Embryonic facial prominence (tissue), 1 donor: ENCODE measurements at regions not wholly inside any gene's neighbourhood (a gene's known extent, or its start where the extent isn't known, plus 50 kb on each side); places are given as distances from the start of the nearest gene placed in this dataset.

Source experiments
- DNase-seq: peaks from one replicate; pipeline ENCODE4 v3.0.0-alpha.2; 2016; ENCODE audit errors: extremely low spot score

DNA sequence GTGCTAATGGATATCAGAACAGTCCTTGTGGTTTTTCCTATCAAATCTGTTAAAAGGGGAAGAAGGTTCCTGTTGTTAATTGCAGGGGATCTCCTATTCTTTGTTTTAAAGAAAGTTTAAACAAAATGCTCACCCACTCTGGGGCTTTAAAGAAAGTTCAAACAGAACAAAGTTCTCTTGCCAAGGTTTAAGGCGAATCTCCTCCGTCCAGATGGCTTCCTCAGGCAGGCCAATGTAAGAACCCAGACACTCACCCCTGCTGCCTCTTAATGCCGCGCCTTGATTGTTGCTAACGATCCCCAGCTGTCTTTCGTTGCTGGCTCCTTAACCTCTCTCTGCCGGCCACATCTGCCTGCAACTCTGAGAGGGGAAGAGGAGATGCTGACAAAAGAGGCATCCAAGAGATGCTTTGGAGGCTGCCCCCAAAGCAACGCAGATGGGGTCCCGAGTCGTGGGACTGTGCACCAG, 235.0 kb upstream of the PRDM1 start:
- no peak for DNase-seq

- no peak for DNase-seq
Observed at GRCh38 chr6:105850261-105851112, 235.6 kb upstream of the PRDM1 start.

- no peak for DNase-seq
Observed at GRCh38 chr6:105849746-105850145, 236.4 kb upstream of the PRDM1 start.

- DNase-seq, result no peak
Observed at GRCh38 chr6:105847433-105847832, 238.7 kb upstream of the PRDM1 start.

GRCh38 chr6:105844275-105844883, 241.8 kb upstream of the PRDM1 start:
- no peak for DNase-seq

DNA sequence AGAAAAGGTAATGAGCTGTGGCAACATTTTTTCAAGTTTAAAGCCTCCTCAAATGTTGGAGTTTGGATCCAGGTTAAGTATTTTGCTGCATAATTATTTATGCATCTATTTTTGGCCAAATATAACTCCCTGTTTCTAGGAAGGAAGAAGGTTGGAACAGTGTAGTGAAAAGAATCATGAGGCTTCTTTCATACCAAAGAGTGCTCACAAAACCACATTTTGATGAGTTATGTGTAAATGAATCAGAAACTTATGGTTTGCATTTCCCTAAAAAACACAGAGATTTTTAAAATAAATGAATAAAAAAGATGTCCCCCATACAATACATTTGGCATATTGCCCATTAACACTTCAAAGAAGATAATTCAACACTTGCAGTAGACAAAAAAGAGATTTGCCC, 246.9 kb upstream of the PRDM1 start:
- DNase-seq, result no peak

GRCh38 chr6:105838171-105838570, 248.0 kb upstream of the PRDM1 start:
- DNase-seq, result no peak

- no peak for DNase-seq
Observed at GRCh38 chr6:105836889-105837288, 249.2 kb upstream of the PRDM1 start.

DNA sequence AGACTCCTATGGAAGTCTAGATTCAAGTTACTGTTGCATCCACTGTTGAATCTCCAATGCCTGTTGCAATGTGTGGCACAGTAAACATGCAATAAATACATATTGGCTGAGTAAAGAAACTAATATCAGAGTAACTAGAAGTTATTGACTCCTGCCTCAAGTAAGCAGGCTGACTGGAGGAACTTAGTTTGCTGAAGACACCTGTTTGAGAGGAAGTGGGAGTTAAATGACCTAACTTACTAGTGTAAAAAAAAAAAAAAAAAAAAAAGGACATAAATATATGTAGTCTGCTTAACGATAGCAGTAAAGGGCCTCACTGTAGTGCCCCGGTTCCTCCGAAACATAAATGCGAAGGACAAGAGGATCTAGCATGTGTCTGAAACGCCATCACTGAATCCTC, 249.8 kb upstream of the PRDM1 start:
- no peak for DNase-seq

DNA sequence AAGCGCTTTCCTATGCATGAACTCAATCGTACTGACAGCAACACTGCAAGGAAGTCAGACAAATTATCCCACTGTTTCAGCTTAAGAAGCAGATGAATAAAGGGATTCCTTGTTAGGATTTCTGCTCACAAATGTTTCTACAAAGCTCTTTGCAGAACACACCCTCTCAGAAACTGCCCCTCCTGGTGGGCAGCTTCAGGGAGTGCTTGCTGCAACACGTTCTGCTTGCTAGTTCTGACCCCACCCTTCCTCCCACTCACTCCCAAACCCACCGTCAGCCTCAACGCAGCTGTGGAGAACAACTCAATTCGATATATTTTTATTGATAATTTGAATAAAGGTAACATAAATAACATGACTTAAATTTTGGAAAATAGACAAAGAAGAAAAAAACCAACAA, 250.8 kb upstream of the PRDM1 start:
- DNase-seq, result no peak

GRCh38 chr6:105833959-105834947, 251.9 kb upstream of the PRDM1 start:
- DNase-seq, result no peak

DNA sequence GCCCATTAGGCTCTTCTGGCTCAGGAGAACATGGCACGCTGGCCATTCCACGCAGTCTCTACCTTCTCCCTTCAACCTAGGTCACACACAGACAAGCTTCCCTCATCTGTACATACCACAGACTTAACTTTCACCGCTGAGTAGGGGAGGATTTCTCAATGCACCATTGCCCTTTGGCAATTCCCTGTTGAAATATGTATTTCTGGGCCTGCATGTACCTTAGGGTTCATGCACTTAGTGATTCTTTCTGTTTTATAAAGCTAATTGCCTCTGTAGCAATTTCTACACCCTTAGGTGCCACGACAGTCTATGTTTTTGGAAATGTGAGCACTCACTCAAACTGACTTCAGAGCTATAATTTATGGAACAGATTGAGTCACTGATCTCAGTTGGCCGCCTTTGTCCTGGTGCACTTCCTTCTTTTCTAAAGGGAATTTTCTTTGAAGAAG, 253.8 kb upstream of the PRDM1 start:
- DNase-seq, result no peak

DNA sequence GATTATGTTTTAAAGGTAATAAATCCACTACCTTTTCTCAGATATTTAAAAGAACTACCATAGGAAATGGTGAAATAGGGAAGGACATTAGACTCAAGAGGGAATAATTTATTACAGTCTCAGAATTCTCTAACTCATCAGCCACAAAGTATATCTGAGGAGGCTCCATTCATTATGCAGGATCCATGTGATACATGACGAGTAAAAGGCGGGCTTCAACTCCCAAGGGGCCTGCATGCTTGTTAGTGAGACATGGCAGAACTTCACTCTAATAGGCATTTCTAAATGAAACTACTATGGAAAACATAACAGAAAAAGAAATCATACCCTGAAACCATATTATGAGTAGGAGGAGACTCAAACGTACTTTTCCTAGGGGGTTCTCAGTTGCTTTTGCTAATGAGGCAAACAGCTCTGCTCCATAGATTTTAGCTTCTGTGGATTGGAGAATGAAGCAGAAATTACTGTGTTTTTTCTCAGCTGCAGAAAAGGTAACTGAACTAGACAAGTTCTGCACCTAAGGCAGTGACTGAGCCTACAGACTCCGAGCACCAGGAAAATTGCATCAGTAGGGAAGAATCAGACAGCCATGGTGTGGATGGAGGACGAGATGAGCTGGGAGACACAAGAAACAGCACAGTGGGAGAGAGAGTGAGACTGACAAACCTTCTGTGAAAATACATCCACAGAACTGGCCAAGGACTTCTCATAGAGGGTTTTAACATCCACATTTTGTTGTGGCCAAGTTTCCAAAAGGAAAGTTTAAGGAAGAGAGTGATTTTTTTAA, 254.6 kb upstream of the PRDM1 start:
- no peak for DNase-seq

DNA sequence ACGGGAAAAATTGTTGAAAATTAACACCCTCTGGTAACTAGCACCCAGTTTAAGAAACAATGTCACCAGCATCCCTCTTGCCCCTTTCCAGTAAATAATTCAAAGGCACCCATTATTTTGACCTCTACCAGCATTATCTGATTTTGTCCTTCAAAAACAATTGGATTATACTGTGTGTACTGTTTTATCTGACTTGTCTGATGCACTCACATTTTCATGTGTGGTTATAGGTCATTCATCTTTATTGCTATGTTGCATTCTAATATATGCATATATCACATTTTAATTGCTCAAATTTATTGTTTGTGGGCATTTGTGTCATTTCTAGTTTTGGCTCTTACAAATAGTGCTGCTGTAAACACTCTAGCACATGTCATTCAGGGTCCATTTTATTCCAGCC, 260.9 kb upstream of the PRDM1 start:
- DNase-seq, result no peak

DNA sequence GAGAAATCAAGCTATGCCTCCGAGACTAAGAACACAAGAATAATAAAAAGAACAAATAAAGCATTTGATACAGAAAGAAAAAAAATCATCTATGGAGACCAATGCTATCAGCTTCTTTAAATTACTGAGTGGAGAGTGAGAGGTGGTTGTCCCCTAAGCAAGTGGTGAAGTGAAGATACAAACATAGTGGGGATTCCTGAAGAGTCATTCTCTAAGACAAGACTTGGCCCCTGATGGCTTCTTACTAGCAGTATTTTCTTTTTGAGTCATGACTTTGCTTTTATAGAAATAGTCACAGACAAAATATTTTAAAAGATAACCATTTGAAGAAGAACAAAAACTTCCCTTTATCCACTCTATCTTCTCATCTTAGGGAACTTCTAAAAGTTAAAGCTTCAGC, 261.4 kb upstream of the PRDM1 start:
- DNase-seq, result no peak

GRCh38 chr6:105821777-105822176, 264.4 kb upstream of the PRDM1 start:
- DNase-seq, result no peak

DNA sequence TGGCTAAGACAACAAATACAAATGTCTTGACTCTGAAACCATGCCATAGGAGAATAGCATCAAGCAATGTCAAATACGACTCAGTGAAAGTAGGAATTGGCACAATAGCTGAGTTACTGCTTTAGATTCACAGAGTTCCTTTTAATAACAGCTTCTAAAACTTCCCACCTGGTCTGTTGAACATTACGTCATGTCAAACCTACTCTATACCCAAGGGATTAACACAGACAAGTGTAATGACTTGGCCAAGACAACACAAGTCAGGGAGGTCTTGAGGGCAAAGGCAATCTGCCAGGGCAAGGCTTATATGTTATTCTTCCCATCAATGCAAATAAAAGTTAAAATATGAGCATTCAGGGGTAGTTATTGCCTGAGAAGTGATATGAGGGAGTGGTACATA, 265.1 kb upstream of the PRDM1 start:
- DNase-seq, result no peak

GRCh38 chr6:105819745-105820144, 266.4 kb upstream of the PRDM1 start:
- DNase-seq, result no peak

DNA sequence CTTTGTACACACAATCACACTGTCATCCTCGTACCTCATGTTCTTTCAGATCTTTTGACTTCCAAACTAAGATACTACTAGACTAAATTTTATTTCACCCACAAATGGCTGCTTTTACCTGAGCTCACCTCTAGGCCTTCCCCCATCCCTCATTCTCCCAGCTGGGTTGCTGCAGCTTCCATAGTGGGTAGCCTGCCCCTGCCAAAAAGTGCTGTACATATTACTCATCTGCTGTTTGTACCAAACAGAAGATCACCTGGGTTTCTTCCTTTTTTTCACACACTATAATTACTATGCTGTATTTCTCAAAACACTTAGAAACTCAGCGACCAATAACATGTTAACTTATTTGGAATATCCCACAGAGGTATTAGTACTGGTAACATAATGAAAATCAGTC, 267.6 kb upstream of the PRDM1 start:
- no peak for DNase-seq

DNA sequence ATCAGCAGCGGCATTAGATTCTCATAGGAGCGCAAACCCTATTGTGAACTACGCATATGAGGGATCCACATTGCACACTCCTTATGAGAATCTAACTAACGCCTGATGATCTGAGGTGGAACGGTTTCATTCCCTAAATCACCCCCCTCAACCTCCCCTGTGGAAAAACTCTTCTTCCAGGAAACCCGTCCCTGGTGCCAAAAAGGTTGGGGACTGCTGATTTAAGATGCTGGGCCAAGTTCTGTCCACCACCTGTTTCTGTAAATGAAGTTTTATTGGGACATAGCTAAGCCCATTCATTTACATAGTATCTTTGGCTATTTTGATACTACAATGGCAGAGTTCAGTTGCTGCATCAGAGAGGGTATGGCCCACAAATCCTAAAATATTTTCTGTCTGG, 268.2 kb upstream of the PRDM1 start:
- no peak for DNase-seq

DNA sequence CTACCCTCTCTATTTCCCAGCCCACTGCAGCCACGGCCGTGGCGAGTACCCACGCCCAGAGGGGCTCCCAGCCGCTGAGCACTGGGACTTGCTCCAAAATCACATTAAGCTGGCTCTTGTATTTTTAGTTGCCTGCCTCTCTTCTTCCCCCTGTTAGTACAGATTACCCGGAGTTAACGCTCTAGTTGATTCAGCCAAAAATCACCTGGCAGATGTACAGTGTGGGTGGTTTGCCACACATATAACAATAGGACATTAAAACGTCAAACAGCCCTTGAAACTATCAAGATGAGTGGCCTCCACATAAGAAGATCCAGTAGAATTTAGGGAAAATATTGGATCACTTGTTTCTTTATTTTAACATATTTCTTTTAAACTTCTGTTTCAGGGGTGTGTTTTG, 268.8 kb upstream of the PRDM1 start:
- no peak for DNase-seq
